ENCODE measurements at regions not wholly inside any gene's neighbourhood (a gene's known extent, or its start where the extent isn't known, plus 50 kb on each side); places are given as distances from the start of the nearest gene placed in this dataset.

DNA sequence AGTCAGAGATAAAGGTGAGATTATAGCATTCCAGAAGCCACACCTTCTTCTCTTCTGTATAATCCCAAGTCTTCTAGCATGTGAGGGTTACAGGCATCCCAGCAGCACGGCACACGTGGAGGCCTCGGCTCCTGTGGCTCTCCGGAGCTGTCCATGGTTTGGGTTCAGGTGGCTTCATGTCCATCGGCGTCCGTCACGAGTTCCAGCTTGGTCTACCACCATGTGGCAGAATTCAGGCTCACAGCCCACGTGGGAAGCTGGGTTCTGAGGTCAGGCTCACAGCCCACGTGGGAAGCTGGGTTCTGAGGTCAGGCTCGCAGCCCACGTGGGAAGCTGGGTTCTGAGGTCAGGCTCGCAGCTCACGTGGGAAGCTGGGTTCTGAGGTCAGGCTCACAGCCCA, 378.3 kb upstream of the SALL3 start:
- Histone ChIP-seq H3K36me3 (replicated peaks in 1 of 2; ENCODE audit: control insufficient read depth in 2 of 2, insufficient read depth in 2 of 2, low read length in 2 of 2) (no peaks in the 10 kb centered on the region), H2BK120ac (ENCODE audit: low read depth, low read length) (no peak overlapping the region), H3K18ac (ENCODE audit: low read length) (no peak overlapping the region), H3K27ac (replicated peaks; ENCODE audit: low read length) (no peak overlapping the region), H3K27me3 (ENCODE audit: control insufficient read depth in 3 of 3, insufficient read depth in 3 of 3, low read depth in 1 of 3, low read length in 3 of 3) (no peaks in the 10 kb centered on the region), H2BK5ac (ENCODE audit: low read length) (no peak overlapping the region), H3K23ac (ENCODE audit: low read depth, low read length, poor library complexity) (no peak overlapping the region), H2BK15ac (ENCODE audit: low read length) (no peak overlapping the region), H3K4me1 (ENCODE audit: control insufficient read depth in 2 of 2, insufficient read depth in 1 of 2, low read depth in 1 of 2, low read length in 2 of 2) (peaks cover 3 to 6% of the 10 kb centered on the region in 2 donors), H3K4me2 (ENCODE audit: insufficient read depth, low read length, poor library complexity, severe bottlenecking) (no peak overlapping the region), H3K79me1 (ENCODE audit: low read depth, low read length) (no peaks in the 10 kb centered on the region), H2BK12ac (ENCODE audit: low read length) (no peak overlapping the region), H3K4me3 (ENCODE audit: low read length in 2 of 2) (no peak overlapping the region), H2AFZ (ENCODE audit: low read length) (no peak overlapping the region), H3K9ac (ENCODE audit: low read depth, low read length, poor library complexity) (no peak overlapping the region), H2AK5ac (ENCODE audit: low read depth, low read length) (no peak overlapping the region), H3K4ac (ENCODE audit: low read length) (no peak overlapping the region), H3K9me3 (replicated peaks in 1 of 2; ENCODE audit: control insufficient read depth in 2 of 2, insufficient read depth in 1 of 2, low read depth in 1 of 2, low read length in 2 of 2) (peaks cover 0 to 6% of the 10 kb centered on the region in 2 donors), H4K91ac (ENCODE audit: low read depth, low read length, poor library complexity) (no peak overlapping the region), H3K14ac (ENCODE audit: low read length) (no peak overlapping the region), H4K8ac (ENCODE audit: low read depth, low read length) (no peak overlapping the region)
- DNase-seq (ENCODE audit: low spot score), result no peak
- WGBS, 2 donors (ENCODE audit: extremely low coverage in 2 of 2, insufficient read length in 2 of 2, insufficient replicate concordance in 1 of 2), result no CpG with 5 or more reads among the region's 14 CpGs

DNA sequence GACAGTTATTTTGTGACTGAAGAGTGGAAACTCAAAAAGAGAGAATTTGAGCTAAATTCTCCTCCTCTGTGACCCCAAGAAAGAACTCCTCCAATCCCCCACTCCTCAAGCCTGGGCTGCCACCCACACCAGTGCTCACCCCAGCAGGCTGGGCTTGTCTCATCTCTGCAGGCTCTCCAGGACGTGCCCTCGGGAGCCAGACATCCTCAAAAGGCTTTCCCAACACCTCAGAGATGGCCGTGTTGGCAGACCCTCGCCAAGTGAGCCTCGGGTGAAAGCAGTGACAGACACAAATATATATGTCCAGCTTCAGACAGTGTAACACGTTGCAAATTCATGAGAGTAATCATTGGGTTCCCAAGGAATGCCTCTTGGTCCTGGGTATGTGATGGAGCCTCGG, 377.7 kb upstream of the SALL3 start:
- WGBS, 2 donors (ENCODE audit: extremely low coverage in 2 of 2, insufficient read length in 2 of 2, insufficient replicate concordance in 1 of 2), result no CpG with 5 or more reads among the region's 7 CpGs
- DNase-seq (ENCODE audit: low spot score), result no peak

DNA sequence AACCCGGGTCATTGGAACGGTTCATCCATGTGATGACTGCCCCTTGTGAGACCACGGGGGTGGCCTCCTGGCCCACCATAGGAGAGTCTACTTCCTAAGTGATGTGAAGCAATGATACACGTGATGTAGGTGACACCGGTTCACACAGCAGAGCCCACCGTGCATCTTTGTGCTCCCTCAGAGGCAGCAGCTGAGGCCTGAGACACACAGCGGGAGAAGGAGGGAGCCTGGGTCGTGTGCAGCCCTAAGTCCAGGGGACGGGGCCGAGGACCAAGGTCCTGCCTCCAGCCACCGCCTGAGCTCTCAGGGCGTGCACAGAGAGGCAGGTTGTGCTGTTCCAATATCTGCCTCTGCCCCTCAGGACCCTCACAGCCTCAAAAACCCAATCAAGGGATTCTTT, 377.2 kb upstream of the SALL3 start:
- DNase-seq (ENCODE audit: low spot score), result no peak
- no peaks in the 10 kb centered on the region for H3K36me3 ChIP-seq (replicated peaks in 1 of 2; ENCODE audit: control insufficient read depth in 2 of 2, insufficient read depth in 2 of 2, low read length in 2 of 2)

More for the DNA sequence above, 377.7 kb upstream of the SALL3 start:
- Histone ChIP-seq H2BK5ac (ENCODE audit: low read length) (no peak overlapping the region), H3K9ac (ENCODE audit: low read depth, low read length, poor library complexity) (no peak overlapping the region), H3K79me1 (ENCODE audit: low read depth, low read length) (no peaks in the 10 kb centered on the region), H3K14ac (ENCODE audit: low read length) (no peak overlapping the region), H2BK12ac (ENCODE audit: low read length) (no peak overlapping the region), H2BK15ac (ENCODE audit: low read length) (no peak overlapping the region), H2BK120ac (ENCODE audit: low read depth, low read length) (no peak overlapping the region), H3K4ac (ENCODE audit: low read length) (no peak overlapping the region), H3K23ac (ENCODE audit: low read depth, low read length, poor library complexity) (no peak overlapping the region), H3K27me3 (ENCODE audit: control insufficient read depth in 3 of 3, insufficient read depth in 3 of 3, low read depth in 1 of 3, low read length in 3 of 3) (no peaks in the 10 kb centered on the region), H2AFZ (ENCODE audit: low read length) (no peak overlapping the region), H4K91ac (ENCODE audit: low read depth, low read length, poor library complexity) (no peak overlapping the region), H3K4me1 (ENCODE audit: control insufficient read depth in 2 of 2, insufficient read depth in 1 of 2, low read depth in 1 of 2, low read length in 2 of 2) (peaks cover 3% of the 10 kb centered on the region in 2 donors), H3K4me2 (ENCODE audit: insufficient read depth, low read length, poor library complexity, severe bottlenecking) (no peak overlapping the region), H3K27ac (replicated peaks; ENCODE audit: low read length) (no peak overlapping the region), H2AK5ac (ENCODE audit: low read depth, low read length) (no peak overlapping the region), H4K8ac (ENCODE audit: low read depth, low read length) (no peak overlapping the region), H3K4me3 (ENCODE audit: low read length in 2 of 2) (no peak overlapping the region), H3K36me3 (replicated peaks in 1 of 2; ENCODE audit: control insufficient read depth in 2 of 2, insufficient read depth in 2 of 2, low read length in 2 of 2) (no peaks in the 10 kb centered on the region), H3K9me3 (replicated peaks in 1 of 2; ENCODE audit: control insufficient read depth in 2 of 2, insufficient read depth in 1 of 2, low read depth in 1 of 2, low read length in 2 of 2) (peaks cover 0 to 6% of the 10 kb centered on the region in 2 donors), H3K18ac (ENCODE audit: low read length) (no peak overlapping the region)

GRCh38 chr18:78603102-78603983, 376.3 kb upstream of the SALL3 start:
- no peak overlapping the region for H3K14ac ChIP-seq (ENCODE audit: low read length)
- no peak overlapping the region for H2AFZ ChIP-seq (ENCODE audit: low read length)
- DNase-seq (ENCODE audit: low spot score), result no peak
- no peak overlapping the region for H2BK120ac ChIP-seq (ENCODE audit: low read depth, low read length)
- peaks cover 0 to 6% of the 10 kb centered on the region in 2 donors for H3K9me3 ChIP-seq (replicated peaks in 1 of 2; ENCODE audit: control insufficient read depth in 2 of 2, insufficient read depth in 1 of 2, low read depth in 1 of 2, low read length in 2 of 2)
- no peak overlapping the region for H4K8ac ChIP-seq (ENCODE audit: low read depth, low read length)
- no peak overlapping the region for H3K18ac ChIP-seq (ENCODE audit: low read length)
- no peaks in the 10 kb centered on the region for H3K36me3 ChIP-seq (replicated peaks in 1 of 2; ENCODE audit: control insufficient read depth in 2 of 2, insufficient read depth in 2 of 2, low read length in 2 of 2)
- no peak overlapping the region for H3K4me2 ChIP-seq (ENCODE audit: insufficient read depth, low read length, poor library complexity, severe bottlenecking)
- no peaks in the 10 kb centered on the region for H3K4me1 ChIP-seq (ENCODE audit: control insufficient read depth in 2 of 2, insufficient read depth in 1 of 2, low read depth in 1 of 2, low read length in 2 of 2)
- H2AK5ac ChIP-seq (ENCODE audit: low read depth, low read length), result no peak overlapping the region
- H2BK15ac ChIP-seq (ENCODE audit: low read length), result no peak overlapping the region
- H3K23ac ChIP-seq (ENCODE audit: low read depth, low read length, poor library complexity), result no peak overlapping the region
- H3K27me3 ChIP-seq (ENCODE audit: control insufficient read depth in 3 of 3, insufficient read depth in 3 of 3, low read depth in 1 of 3, low read length in 3 of 3), result no peaks in the 10 kb centered on the region
- no peak overlapping the region for H3K4me3 ChIP-seq (ENCODE audit: low read length in 2 of 2)
- no CpG with 5 or more reads among the region's 25 CpGs for WGBS, 2 donors (ENCODE audit: extremely low coverage in 2 of 2, insufficient read length in 2 of 2, insufficient replicate concordance in 1 of 2)
- H3K27ac ChIP-seq (replicated peaks; ENCODE audit: low read length), result no peak overlapping the region
- no peak overlapping the region for H2BK5ac ChIP-seq (ENCODE audit: low read length)
- H3K79me1 ChIP-seq (ENCODE audit: low read depth, low read length), result no peaks in the 10 kb centered on the region
- H3K9ac ChIP-seq (ENCODE audit: low read depth, low read length, poor library complexity), result no peak overlapping the region
- H4K91ac ChIP-seq (ENCODE audit: low read depth, low read length, poor library complexity), result no peak overlapping the region
- no peak overlapping the region for H3K4ac ChIP-seq (ENCODE audit: low read length)
- H2BK12ac ChIP-seq (ENCODE audit: low read length), result no peak overlapping the region

More for the DNA sequence above, 377.2 kb upstream of the SALL3 start:
- H3K27me3 ChIP-seq (ENCODE audit: control insufficient read depth in 3 of 3, insufficient read depth in 3 of 3, low read depth in 1 of 3, low read length in 3 of 3), result no peaks in the 10 kb centered on the region
- H2BK120ac ChIP-seq (ENCODE audit: low read depth, low read length), result no peak overlapping the region
- H2AK5ac ChIP-seq (ENCODE audit: low read depth, low read length), result no peak overlapping the region
- no peak overlapping the region for H2AFZ ChIP-seq (ENCODE audit: low read length)
- H4K8ac ChIP-seq (ENCODE audit: low read depth, low read length), result no peak overlapping the region
- no peak overlapping the region for H3K9ac ChIP-seq (ENCODE audit: low read depth, low read length, poor library complexity)
- no CpG with 5 or more reads among the region's 12 CpGs for WGBS, 2 donors (ENCODE audit: extremely low coverage in 2 of 2, insufficient read length in 2 of 2, insufficient replicate concordance in 1 of 2)
- H2BK15ac ChIP-seq (ENCODE audit: low read length), result no peak overlapping the region
- no peak overlapping the region for H2BK5ac ChIP-seq (ENCODE audit: low read length)
- H3K23ac ChIP-seq (ENCODE audit: low read depth, low read length, poor library complexity), result peak overlapping the region; percentile 3
- H3K4me1 ChIP-seq (ENCODE audit: control insufficient read depth in 2 of 2, insufficient read depth in 1 of 2, low read depth in 1 of 2, low read length in 2 of 2), result no peaks in the 10 kb centered on the region
- no peak overlapping the region for H2BK12ac ChIP-seq (ENCODE audit: low read length)
- H3K18ac ChIP-seq (ENCODE audit: low read length), result peak overlapping the region; percentile 54
- H3K4me2 ChIP-seq (ENCODE audit: insufficient read depth, low read length, poor library complexity, severe bottlenecking), result no peak overlapping the region
- H3K79me1 ChIP-seq (ENCODE audit: low read depth, low read length), result no peaks in the 10 kb centered on the region
- no peak overlapping the region for H4K91ac ChIP-seq (ENCODE audit: low read depth, low read length, poor library complexity)
- peak overlapping the region; percentile 67 for H3K14ac ChIP-seq (ENCODE audit: low read length)
- H3K4me3 ChIP-seq (ENCODE audit: low read length in 2 of 2), result no peak overlapping the region
- peaks cover 0 to 6% of the 10 kb centered on the region in 2 donors for H3K9me3 ChIP-seq (replicated peaks in 1 of 2; ENCODE audit: control insufficient read depth in 2 of 2, insufficient read depth in 1 of 2, low read depth in 1 of 2, low read length in 2 of 2)
- H3K4ac ChIP-seq (ENCODE audit: low read length), result no peak overlapping the region
- no peak overlapping the region for H3K27ac ChIP-seq (replicated peaks; ENCODE audit: low read length)

Measured in neuronal stem cell (in vitro differentiated cells).